ENCODE measurements at regions not wholly inside any gene's neighbourhood (a gene's known extent, or its start where the extent isn't known, plus 50 kb on each side); places are given as distances from the start of the nearest gene placed in this dataset.

DNA sequence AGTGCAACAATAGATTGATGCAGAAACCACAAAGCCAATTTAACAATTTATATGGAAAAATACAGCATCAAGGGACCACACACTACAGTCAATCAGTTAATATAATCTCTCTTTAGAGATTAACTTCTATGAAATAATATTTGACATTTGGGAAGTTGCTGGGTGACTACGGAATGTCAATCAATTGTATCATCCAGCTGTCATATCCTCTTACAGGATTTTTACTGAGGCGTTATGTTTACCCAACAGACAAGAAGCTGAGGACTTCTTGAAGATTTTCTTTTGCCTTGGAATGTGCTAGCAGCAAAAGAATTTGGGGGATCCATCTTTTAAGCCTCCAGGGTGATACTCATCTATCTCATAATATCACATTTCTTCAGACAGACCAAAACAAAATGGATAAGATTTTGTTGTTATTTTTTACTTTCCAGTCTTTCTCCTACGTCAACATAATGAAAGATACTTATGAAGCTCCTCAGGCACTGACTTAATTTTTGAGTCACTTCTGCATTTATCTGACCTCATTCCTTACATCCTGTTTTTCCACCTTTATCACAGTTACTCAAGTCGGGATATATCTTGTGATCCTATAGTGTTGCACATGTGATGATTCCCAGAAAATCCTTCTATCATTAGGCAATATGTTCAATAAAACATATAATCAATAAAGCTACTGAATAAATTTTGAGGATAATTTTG lies 227.2 kb upstream of the SPHKAP start:
- TF ChIP-seq, protein P1, sequence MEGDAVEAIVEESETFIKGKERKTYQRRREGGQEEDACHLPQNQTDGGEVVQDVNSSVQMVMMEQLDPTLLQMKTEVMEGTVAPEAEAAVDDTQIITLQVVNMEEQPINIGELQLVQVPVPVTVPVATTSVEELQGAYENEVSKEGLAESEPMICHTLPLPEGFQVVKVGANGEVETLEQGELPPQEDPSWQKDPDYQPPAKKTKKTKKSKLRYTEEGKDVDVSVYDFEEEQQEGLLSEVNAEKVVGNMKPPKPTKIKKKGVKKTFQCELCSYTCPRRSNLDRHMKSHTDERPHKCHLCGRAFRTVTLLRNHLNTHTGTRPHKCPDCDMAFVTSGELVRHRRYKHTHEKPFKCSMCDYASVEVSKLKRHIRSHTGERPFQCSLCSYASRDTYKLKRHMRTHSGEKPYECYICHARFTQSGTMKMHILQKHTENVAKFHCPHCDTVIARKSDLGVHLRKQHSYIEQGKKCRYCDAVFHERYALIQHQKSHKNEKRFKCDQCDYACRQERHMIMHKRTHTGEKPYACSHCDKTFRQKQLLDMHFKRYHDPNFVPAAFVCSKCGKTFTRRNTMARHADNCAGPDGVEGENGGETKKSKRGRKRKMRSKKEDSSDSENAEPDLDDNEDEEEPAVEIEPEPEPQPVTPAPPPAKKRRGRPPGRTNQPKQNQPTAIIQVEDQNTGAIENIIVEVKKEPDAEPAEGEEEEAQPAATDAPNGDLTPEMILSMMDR (IDR thresholded peaks at IDR 0.05; ENCODE audit: low read length): no peak
- TF ChIP-seq EZH2 (IDR thresholded peaks at IDR 0.05; ENCODE audit: borderline replicate concordance, low read length): no peak
